Astrocyte of the cerebellum (primary cell): ENCODE measurements at regions not wholly inside any gene's neighbourhood (a gene's known extent, or its start where the extent isn't known, plus 50 kb on each side); places are given as distances from the start of the nearest gene placed in this dataset.

Experiments
- DNase-seq: peaks from one replicate; pipeline ENCODE4 v3.0.0-alpha.2; 2011; ENCODE audit warnings: low read depth
- H3K4me3 ChIP-seq: 2 replicates; pipeline ENCODE4 v1.5.1; 2011; ENCODE audit warnings: mild to moderate bottlenecking, low read depth, low read length, moderate library complexity
- in situ Hi-C: cut with HindIII; loops from 2 replicates; pipeline ENCODE4 v1.10.0; 2017; ENCODE audit warnings: low sequenced_read_pairs
- TF ChIP-seq, protein P1 (sequence below): IDR thresholded peaks from 2 replicates; pipeline ENCODE4 v1.5.1; 2012; ENCODE audit warnings: low read length, low read depth, moderate library complexity, mild to moderate bottlenecking; ENCODE audit errors: missing control alignments

DNA sequence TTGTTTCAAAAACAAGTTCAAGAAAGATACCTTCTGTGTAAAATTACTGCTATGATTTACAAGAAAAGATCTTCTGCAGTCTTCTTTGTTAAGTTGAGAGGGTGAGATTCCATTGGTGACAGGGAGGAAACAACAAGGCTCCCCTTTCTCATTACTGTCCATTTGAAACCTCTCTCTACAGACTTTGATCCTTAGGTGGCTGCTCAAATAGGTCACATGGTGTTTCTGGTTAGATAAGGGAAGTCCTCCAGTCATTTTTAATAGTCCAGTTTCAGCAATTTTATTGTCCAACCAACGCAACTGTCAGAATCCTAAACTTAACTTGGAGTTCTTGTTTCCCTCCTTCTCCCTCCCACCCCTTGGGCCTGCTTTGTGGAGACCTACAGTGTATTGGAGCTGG is 390.4 kb downstream of the EFNB2 start:
- H3K4me3 ChIP-seq = no peak overlapping the region
- in situ Hi-C loops = no loop called here
- no peak for DNase-seq
- TF ChIP-seq, protein P1, sequence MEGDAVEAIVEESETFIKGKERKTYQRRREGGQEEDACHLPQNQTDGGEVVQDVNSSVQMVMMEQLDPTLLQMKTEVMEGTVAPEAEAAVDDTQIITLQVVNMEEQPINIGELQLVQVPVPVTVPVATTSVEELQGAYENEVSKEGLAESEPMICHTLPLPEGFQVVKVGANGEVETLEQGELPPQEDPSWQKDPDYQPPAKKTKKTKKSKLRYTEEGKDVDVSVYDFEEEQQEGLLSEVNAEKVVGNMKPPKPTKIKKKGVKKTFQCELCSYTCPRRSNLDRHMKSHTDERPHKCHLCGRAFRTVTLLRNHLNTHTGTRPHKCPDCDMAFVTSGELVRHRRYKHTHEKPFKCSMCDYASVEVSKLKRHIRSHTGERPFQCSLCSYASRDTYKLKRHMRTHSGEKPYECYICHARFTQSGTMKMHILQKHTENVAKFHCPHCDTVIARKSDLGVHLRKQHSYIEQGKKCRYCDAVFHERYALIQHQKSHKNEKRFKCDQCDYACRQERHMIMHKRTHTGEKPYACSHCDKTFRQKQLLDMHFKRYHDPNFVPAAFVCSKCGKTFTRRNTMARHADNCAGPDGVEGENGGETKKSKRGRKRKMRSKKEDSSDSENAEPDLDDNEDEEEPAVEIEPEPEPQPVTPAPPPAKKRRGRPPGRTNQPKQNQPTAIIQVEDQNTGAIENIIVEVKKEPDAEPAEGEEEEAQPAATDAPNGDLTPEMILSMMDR = no peak

- in situ Hi-C loops = no loop called here
- H3K4me3 ChIP-seq = no peak overlapping the region
- no peak for DNase-seq
- TF ChIP-seq, protein P1 = no peak
Observed at GRCh38 chr13:106143930-106144709, 391.3 kb downstream of the EFNB2 start.

GRCh38 chr13:106143392-106143791 is 392.1 kb downstream of the EFNB2 start:
- TF ChIP-seq, protein P1 = no peak
- DNase-seq = peak; percentile 73
- in situ Hi-C loops = no loop called here
- H3K4me3 ChIP-seq = no peak overlapping the region

GRCh38 chr13:106140476-106140875 is 395.0 kb downstream of the EFNB2 start:
- DNase-seq = no peak
- TF ChIP-seq, protein P1 = no peak
- in situ Hi-C loops = no loop called here
- H3K4me3 ChIP-seq = no peak overlapping the region

DNA sequence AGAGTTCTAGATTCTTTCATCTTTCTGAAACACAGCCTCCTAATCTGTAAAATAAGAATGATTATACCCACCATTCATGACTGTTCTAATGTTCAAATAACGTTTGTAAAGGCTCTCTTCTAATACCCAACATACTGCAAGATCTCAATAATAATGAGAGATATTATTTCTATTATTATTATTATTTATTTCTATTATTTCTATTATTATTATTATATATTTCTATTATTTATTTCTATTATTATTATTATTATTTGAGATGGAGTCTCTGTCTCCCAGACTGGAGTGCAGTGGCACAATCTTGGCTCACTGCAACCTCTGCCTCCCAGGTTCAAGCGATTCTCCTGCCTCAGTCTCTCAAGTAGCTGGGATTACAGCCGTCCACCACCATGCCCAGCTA is 395.5 kb downstream of the EFNB2 start:
- in situ Hi-C loops = no loop called here
- no peak overlapping the region for H3K4me3 ChIP-seq
- TF ChIP-seq, protein P1 = no peak
- no peak for DNase-seq

GRCh38 chr13:106139377-106139776 is 396.1 kb downstream of the EFNB2 start:
- in situ Hi-C loops = no loop called here
- TF ChIP-seq, protein P1 = no peak
- H3K4me3 ChIP-seq = no peak overlapping the region
- no peak for DNase-seq
